GM21737 (cell line): ENCODE measurements at regions not wholly inside any gene's neighbourhood (a gene's known extent, or its start where the extent isn't known, plus 50 kb on each side); places are given as distances from the start of the nearest gene placed in this dataset.

Experiments
- ATAC-seq: cut with Tn5 transposase; IDR thresholded peaks from one replicate; pipeline ENCODE4 v1.9.1; 2021; ENCODE audit warnings: mild to moderate bottlenecking, moderate library complexity; ENCODE audit not compliant: unreplicated experiment

DNA sequence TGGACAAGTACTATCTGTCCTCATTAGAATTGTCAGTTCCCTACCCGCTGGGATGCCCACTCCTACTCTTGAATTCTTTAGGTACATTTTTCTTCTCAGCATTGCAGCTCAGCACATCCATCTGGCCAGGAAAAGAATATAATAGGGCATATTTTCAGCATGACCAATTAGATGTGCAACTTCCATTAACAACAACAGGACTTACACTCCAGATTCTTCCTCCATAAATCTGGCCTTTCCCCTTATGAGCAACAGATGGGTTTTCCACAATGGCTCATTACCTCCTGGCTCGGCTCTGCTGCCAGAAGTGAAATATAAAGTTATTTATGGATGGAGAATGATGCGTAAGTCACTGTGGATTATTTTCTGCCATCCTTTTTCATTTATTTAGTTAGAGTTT, 443.8 kb upstream of the TGFBR2 start:
- no peak for ATAC-seq

DNA sequence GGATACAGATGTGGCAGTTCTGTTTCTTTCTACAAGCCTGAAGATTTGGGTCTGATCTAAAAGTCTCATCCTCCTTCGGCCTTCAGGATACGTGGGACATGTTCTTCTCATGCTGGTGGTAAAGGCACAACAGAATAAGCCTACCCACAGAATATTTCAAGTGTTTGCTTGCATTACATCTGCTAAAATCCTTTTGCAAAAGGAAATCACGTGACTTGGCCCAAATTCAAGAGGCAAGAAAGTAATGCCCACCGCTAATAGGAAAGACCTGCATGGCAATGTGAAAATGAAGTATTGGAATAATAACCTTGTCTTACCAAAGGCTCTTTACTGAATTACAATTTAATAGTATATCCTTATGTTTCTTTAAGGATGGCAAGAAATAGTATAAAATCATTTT, 439.9 kb upstream of the TGFBR2 start:
- ATAC-seq: no peak

DNA sequence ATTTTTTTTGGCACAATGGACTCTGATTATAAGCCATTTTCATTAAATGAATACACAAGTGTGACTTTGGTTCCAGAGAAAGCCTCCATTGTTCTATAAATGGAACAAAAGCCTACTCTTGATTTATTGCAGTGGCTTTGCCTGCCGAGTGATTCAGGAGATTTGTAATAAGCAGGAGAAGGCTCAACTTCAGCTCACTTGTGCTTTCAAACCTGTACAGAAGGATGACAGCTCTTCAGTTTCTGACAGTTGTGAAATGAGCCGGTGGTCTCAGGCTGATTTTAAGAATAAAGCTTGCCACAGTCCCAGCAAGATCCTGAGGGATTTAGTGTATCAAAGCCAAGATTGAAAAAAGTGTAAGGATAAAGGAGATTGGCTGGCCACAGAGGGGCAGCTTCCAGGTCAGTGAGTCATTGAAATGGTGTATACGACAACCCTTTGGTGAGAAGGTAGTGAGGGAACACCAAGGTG, 438.8 kb upstream of the TGFBR2 start:
- ATAC-seq: no peak

DNA sequence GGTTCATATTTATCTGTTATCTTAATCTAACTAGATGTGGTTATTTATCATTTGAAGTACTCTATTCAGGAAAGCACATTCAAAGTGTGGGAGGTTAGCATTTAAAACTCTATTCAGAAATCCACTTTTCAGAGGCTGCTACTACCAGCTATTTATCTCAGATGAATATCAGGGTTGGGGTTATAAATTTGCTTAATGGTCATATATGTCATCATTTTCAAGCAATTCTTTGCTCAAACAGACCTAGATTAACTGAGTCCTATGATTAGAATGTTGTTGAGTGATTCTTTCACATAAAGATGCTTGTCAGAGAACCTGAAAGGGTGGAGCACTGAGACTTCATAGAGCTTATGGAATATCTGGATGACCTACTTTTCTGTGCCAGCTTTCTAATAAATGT, 436.9 kb upstream of the TGFBR2 start:
- ATAC-seq: no peak

DNA sequence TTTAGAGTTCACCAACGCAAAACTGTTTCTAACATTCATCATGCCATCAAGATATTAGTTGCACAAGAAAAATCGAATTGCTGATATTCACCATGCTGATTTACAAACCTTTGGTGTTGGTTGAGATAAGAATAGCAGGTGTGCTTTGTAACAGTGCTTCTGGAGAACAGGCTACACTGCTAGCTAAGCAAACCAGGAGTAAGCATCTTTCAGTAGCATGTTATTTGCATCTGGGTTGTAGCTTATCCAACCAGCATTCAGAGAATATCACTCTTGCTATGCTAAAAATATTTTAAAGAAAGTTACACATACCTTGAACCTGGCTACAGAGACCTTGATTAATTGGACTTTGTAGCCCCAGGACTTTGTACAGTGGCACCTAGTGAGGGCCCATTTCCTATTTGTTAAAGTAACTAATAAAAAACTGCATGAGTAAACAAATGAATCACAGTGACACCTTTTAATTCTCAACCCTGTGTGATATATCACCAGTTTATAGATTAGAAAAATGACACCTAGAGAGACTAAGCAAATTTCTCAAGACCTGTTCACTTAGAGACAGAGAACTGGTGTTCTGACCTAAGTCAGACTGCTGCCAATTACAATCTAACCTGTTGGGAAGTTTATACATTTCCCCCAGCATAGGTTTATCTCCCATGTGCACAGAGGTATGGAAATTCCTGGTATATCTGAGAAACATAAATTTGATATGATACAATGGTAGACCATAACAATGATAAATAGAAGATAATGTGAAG, 435.5 kb upstream of the TGFBR2 start:
- ATAC-seq: no peak

DNA sequence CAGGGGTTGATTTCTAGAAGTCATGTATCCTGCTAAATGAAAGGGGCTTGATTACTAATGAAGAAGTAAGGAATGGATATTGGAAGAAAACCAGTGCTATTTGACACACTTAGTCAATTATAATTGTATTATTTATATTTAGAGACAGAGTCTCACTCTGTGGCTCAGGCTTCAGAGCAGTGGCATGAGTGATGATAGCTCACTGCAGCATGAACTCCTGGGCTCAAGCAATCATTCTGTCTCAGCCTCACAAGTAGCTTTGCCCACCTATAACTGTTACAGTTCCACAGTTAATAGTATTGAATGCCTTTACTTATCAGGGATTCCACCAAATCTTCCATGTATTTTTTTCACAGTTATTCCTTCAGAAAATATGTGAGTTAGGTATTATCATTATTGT, 432.0 kb upstream of the TGFBR2 start:
- ATAC-seq: no peak

DNA sequence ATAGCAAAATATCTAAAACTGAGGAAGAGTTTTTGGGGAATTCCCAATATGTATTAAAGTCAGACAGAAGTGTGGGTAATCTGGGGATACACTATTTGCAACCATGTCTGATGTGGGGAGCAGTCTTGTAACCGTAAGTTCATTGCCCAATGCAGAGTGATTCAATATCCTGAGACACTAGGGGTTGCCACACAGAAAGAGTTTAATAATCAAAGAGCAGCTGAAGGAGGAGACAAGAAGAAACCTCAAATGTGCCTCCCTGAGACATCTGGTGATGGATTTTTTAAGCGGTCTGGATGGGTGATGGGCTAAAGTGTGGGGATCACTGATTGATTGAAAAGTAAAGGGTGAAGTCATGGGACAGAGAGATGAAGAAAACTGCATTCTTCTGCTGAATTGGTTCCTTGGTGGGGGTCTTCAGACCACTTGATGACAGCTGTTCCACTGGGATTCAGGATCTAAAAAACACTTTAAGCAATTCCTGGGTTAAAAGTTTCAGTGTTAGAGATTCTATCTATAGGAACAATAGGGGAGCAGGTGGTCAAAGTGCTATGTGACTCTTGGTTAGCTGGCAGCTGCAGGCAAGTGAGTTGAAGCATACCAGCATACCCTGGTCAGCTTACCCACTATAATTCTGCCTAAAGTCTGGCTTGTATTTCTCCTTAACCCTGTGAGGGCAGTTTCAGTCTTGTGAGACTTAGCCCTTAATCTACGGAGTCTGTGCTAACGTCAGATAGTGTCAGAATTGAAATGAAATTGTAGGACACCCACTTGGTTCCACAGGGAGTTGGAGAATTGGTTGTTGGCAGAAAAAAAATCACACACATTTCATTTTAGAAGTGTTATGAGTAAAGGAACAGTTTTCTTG, 425.9 kb upstream of the TGFBR2 start:
- ATAC-seq: no peak

GRCh38 chr3:30181178-30181465, 425.3 kb upstream of the TGFBR2 start:
- ATAC-seq: no peak

GRCh38 chr3:30181581-30181980, 424.8 kb upstream of the TGFBR2 start:
- no peak for ATAC-seq

GRCh38 chr3:30183421-30183820, 423.0 kb upstream of the TGFBR2 start:
- no peak for ATAC-seq

DNA sequence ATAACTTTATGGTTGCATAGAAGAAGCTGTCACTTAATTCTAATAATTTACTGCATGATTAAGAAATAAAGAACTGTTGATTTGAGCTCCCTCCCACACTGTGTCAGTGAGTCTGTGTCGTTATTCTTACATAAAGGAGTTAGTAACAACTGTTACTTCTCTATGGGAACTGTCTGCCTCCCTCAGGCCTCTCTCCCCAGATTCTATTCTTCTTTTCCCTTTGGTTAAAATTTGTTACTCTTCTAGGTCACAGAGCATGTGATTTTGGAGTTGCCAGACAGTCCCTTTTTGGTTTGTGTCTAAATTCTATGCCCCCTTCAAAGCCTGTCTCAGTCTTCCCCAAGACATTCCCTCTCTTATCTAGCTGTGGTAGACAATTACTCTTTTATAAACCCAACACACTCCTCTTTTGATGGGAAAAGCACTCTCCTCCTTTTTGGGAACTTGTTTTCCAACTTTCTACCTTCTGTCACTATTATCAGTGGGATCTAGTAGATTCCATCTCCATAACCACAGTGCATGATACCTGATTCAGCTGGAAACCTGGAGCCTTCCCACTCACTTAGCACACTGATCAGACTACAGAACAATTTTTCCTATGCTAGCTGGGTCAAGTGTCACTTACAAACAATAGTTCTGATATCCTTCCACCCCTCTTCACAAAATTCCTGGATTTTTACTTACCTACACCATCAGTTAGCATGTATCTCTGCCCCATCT, 422.1 kb upstream of the TGFBR2 start:
- no peak for ATAC-seq

DNA sequence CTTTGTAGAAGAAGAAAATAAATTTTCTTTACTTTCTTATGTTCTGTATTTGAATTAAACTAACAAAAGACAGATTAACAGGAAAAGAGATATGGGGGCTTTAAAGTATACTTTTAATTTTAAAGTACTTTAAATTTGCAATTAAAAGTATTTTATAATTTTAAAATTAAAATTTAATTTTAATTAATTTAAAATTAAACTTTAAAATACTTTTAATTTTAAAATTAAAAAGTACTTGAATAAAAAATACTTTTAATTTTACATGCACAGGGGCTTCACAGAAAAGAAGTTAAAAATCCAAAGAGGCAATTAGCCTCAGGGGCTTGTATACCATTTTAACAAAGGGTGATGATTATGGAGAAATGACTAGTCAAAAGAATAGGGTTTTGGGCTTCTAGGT, 420.5 kb upstream of the TGFBR2 start:
- ATAC-seq: no peak

GRCh38 chr3:30186741-30187219, 419.6 kb upstream of the TGFBR2 start:
- ATAC-seq: no peak

GRCh38 chr3:30187366-30187765, 419.0 kb upstream of the TGFBR2 start:
- no peak for ATAC-seq

- ATAC-seq: no peak
These were observed 417.7 kb upstream of the TGFBR2 start for GRCh38 chr3:30188713-30189112.

GRCh38 chr3:30189900-30190299, 416.5 kb upstream of the TGFBR2 start:
- no peak for ATAC-seq

- no peak for ATAC-seq
These were observed 412.8 kb upstream of the TGFBR2 start for GRCh38 chr3:30193625-30194044.

DNA sequence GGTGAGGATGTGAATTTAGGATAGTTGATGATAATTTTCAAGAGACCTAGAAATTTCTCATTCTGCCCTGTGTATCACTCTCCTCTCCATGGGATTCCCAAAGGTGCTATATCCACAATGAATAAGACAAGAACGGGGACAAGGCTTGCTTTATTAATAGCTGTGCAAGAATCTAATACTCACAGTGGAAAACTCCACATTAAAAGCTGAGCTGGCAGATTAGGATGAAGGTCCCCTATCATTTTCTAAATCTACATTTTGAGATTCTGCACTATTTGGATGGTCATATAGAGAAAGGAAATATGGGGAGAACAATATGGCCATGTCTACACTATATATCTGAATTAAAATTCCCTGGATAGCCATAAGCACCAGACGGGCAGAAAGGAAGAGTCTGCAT, 411.0 kb upstream of the TGFBR2 start:
- no peak for ATAC-seq

DNA sequence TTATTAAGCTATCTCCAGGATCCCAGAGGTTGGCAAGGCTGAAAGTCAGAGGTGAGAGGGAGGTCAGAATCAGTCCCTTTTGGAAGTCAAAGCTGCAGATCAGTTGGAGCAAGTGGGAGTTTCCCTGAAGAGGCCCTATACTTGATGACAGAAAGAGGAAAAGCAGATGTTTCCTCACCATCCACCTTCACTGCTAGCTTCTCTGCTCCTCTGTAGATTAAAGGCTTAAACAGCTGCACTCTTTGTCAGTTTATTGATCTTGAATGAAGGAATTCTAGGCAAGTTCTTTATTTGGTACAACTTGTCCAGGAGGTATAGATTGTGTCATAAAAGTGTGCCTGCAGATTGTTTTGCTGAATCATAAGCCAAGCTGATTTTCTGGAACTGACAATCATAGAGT, 408.2 kb upstream of the TGFBR2 start:
- no peak for ATAC-seq

GRCh38 chr3:30199096-30199759, 407.2 kb upstream of the TGFBR2 start:
- no peak for ATAC-seq

- no peak for ATAC-seq
These were observed 406.5 kb upstream of the TGFBR2 start for GRCh38 chr3:30199855-30200254.
